ENCODE measurements at regions not wholly inside any gene's neighbourhood (a gene's known extent, or its start where the extent isn't known, plus 50 kb on each side); places are given as distances from the start of the nearest gene placed in this dataset.

DNA sequence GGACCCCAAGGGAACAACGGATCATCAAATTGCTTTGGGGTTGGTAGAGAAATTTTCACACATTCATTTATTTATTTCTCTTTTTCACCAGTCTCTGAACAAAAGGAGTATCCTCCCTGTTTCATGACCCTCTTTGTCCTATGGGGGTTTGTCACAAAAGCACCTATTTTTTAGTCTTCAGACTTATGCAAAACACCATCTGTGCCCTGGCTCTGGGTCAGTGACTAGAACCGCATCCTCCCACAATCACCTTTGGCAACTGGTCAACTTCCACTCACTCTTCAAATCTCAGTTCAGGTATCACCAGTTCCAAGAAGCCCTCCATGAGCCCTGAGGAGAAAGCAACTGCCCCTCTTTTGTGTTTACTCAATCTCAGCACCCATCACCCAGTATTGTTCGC, 395.7 kb downstream of the CDK5RAP2 start:
- ChIA-PET POLR2A (no interaction called here), CTCF (no interaction called here)
- no peak for TF ChIP-seq CTCF (IDR thresholded peaks at IDR 0.05; ENCODE audit: insufficient read depth, low read length, missing control alignments)
- H3K4me3 ChIP-seq (ENCODE audit: low read depth, low read length), result no peak overlapping the region
- no peak for DNase-seq (ENCODE audit: low read depth, low spot score)

- H3K4me3 ChIP-seq (ENCODE audit: low read depth, low read length), result no peak overlapping the region
- no peak for TF ChIP-seq CTCF (IDR thresholded peaks at IDR 0.05; ENCODE audit: insufficient read depth, low read length, missing control alignments)
- ChIA-PET POLR2A (no interaction called here), CTCF (interaction anchor here (1.5 kb wide), 1 partner anchor 294 kb away, joined by 3 read pairs; no protein-coding TSS in a partner anchor)
- no peak for DNase-seq (ENCODE audit: low read depth, low spot score)
These were observed 396.4 kb downstream of the CDK5RAP2 start for GRCh38 chr9:120183615-120184014.

GRCh38 chr9:120182011-120182410, 398.0 kb downstream of the CDK5RAP2 start:
- no peak for TF ChIP-seq CTCF (IDR thresholded peaks at IDR 0.05; ENCODE audit: insufficient read depth, low read length, missing control alignments)
- POLR2A ChIA-PET, result no interaction called here
- no peak for DNase-seq (ENCODE audit: low read depth, low spot score)
- no peak overlapping the region for H3K4me3 ChIP-seq (ENCODE audit: low read depth, low read length)
- CTCF ChIA-PET, result interaction anchor here (1.5 kb wide), 1 partner anchor 295 kb away, joined by 3 read pairs; no protein-coding TSS in a partner anchor

DNA sequence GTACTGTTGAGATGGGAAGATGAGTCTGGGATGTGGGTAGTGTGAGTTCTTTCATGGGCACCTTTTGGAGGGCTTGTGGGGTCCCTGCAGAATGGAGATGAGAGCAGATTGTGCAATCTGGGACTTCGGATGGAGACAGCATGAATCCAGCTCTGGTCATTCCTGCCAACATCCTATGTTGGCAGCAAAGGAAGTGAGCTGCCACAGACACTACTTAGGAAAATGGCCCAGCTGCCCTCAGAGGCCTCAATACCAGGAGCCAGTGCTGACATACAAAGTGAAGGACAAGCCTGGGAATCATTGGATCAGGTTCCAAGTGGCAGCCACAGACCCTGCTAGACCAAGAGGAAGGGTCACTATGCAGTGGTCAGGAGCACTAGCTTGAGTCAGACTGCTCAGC, 402.8 kb downstream of the CDK5RAP2 start:
- TF ChIP-seq CTCF (IDR thresholded peaks at IDR 0.05; ENCODE audit: insufficient read depth, low read length, missing control alignments), result no peak
- ChIA-PET CTCF (no interaction called here), POLR2A (no interaction called here)
- no peak overlapping the region for H3K4me3 ChIP-seq (ENCODE audit: low read depth, low read length)
- no peak for DNase-seq (ENCODE audit: low read depth, low spot score)

DNA sequence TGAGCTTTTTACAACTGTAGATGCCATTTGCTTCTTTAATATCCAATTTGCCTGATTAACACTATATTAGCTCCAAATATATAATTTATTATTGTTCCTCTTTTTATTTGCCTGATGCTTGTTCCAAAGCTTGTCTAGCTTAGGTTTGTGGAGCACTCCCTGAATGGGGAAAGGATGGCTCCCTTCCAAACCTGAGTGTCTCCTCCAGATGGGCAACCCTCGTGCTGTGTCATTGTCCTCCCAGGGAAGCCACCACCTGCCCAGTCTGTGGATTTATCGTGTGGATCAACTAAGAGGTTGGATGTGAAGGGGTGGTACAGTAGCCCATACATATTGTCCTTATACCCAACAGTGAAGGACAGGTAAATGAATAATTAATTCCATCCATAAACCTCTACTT, 404.9 kb downstream of the CDK5RAP2 start:
- CTCF ChIA-PET, result no interaction called here
- no peak for DNase-seq (ENCODE audit: low read depth, low spot score)
- TF ChIP-seq CTCF (IDR thresholded peaks at IDR 0.05; ENCODE audit: insufficient read depth, low read length, missing control alignments), result no peak
- no peak overlapping the region for H3K4me3 ChIP-seq (ENCODE audit: low read depth, low read length)
- POLR2A ChIA-PET, result no interaction called here

- ChIA-PET POLR2A (no interaction called here), CTCF (no interaction called here)
- TF ChIP-seq CTCF (IDR thresholded peaks at IDR 0.05; ENCODE audit: insufficient read depth, low read length, missing control alignments), result no peak
- no peak for DNase-seq (ENCODE audit: low read depth, low spot score)
- H3K4me3 ChIP-seq (ENCODE audit: low read depth, low read length), result no peak overlapping the region
These were observed 418.2 kb downstream of the CDK5RAP2 start for GRCh38 chr9:120161776-120162175.
